SK-N-SH treated with all-trans-retinoic acid at 6 μM for 48 hours (cell line): ENCODE measurements at regions not wholly inside any gene's neighbourhood (a gene's known extent, or its start where the extent isn't known, plus 50 kb on each side); places are given as distances from the start of the nearest gene placed in this dataset.

ENCODE experiments used
- ESRRG ChIP-seq: fragments of 250-450 bp; sonication (Bioruptor Pico); IDR thresholded peaks from 2 replicates; pipeline ENCODE4 v1.6.1; 2021; ENCODE audit warnings: mild to moderate bottlenecking
- PATZ1 ChIP-seq: fragments of 250-450 bp; sonication (Bioruptor Pico); IDR thresholded peaks from 2 replicates; pipeline ENCODE4 v1.8.0; 2020; ENCODE audit warnings: mild to moderate bottlenecking, moderate library complexity, borderline replicate concordance

GRCh38 chr5:4947106-4947505 is 193.0 kb upstream of the ADAMTS16 start:
- TF ChIP-seq ESRRG (CRISPR knock-in tag): no peak
- no peak for TF ChIP-seq PATZ1 (CRISPR knock-in tag)
